Gastrocnemius medialis (tissue), 4 donors: ENCODE measurements at regions not wholly inside any gene's neighbourhood (a gene's known extent, or its start where the extent isn't known, plus 50 kb on each side); places are given as distances from the start of the nearest gene placed in this dataset.

Experiments used
- CTCF ChIP-seq, 5 experiments: fragments of 450-650 bp in 3 of 5; fragments of 200-600 bp in 2 of 5; sonication (generic) in 2 of 5; IDR thresholded peaks in 4 of 5; conservative IDR thresholded peaks in 1 of 5; 1 replicate in 4 of 5; 2 replicates in 1 of 5; pipeline ENCODE4 v1.5.1; 2016 to 2019; ENCODE audit warnings: antibody characterized with exemption in 5 of 5, mild to moderate bottlenecking in 3 of 5, moderate library complexity in 3 of 5
- POLR2A ChIP-seq, 2 donors: fragments of 450-650 bp; IDR thresholded peaks; one replicate each; pipeline ENCODE4 v1.6.1; 2017; ENCODE audit warnings: antibody characterized with exemption in 2 of 2, mild to moderate bottlenecking in 2 of 2, moderate library complexity in 2 of 2

- no peak for TF ChIP-seq CTCF (IDR thresholded peaks at IDR 0.05 in 4 of 5, conservative IDR thresholded peaks at IDR 0.05 in 1 of 5)
- TF ChIP-seq POLR2A (IDR thresholded peaks at IDR 0.05): no peak
Observed at GRCh38 chrX:51798701-51799100, 55.5 kb downstream of the GSPT2 start.
